Endothelial cell of hepatic sinusoid (primary cell): ENCODE measurements at regions not wholly inside any gene's neighbourhood (a gene's known extent, or its start where the extent isn't known, plus 50 kb on each side); places are given as distances from the start of the nearest gene placed in this dataset.

ENCODE experiments used
- in situ Hi-C: cut with HindIII; loops from 2 replicates; pipeline ENCODE4 v1.10.0; 2017; ENCODE audit warnings: low sequenced_read_pairs

- in situ Hi-C loops, result no loop called here
These were observed 62.3 kb upstream of the SPRY4 start for GRCh38 chr5:142387024-142387682.

- in situ Hi-C loops, result no loop called here
These were observed 61.6 kb upstream of the SPRY4 start for GRCh38 chr5:142386137-142387023.

GRCh38 chr5:142385194-142385593, 60.4 kb upstream of the SPRY4 start:
- in situ Hi-C loops, result no loop called here

GRCh38 chr5:142384014-142384413, 59.2 kb upstream of the SPRY4 start:
- in situ Hi-C loops, result no loop called here

GRCh38 chr5:142382186-142382585, 57.4 kb upstream of the SPRY4 start:
- in situ Hi-C loops, result no loop called here

GRCh38 chr5:142378737-142379634, 54.2 kb upstream of the SPRY4 start:
- in situ Hi-C loops, result no loop called here

- in situ Hi-C loops, result no loop called here
These were observed 51.2 kb upstream of the SPRY4 start for GRCh38 chr5:142375944-142376411.
